Omental fat pad (tissue), 3 donors: ENCODE measurements at regions not wholly inside any gene's neighbourhood (a gene's known extent, or its start where the extent isn't known, plus 50 kb on each side); places are given as distances from the start of the nearest gene placed in this dataset.

Experiments used
- ATAC-seq: fragments of 150-250 bp; one replicate; pipeline ENCODE4 v1.9.1; 2016; ENCODE audit warnings: mild to moderate bottlenecking, moderate library complexity; ENCODE audit not compliant: low FRiP score
- DNase-seq: peaks from one replicate; pipeline ENCODE4 v3.0.0-alpha.2; 2019; ENCODE audit warnings: low spot score
- CTCF ChIP-seq, 3 donors: fragments of 450-650 bp; IDR thresholded peaks; one replicate each; pipeline ENCODE4 v1.5.1; 2016 to 2017; ENCODE audit warnings: antibody characterized with exemption in 3 of 3, mild to moderate bottlenecking in 3 of 3, moderate library complexity in 2 of 3

- TF ChIP-seq CTCF (IDR thresholded peaks at IDR 0.05): no peak
- DNase-seq (no peak), ATAC-seq (no peak)
These were observed 424.6 kb downstream of the GADD45G start for GRCh38 chr9:90029386-90029785.

GRCh38 chr9:90029996-90030395 lies 425.2 kb downstream of the GADD45G start:
- no peak for ATAC-seq
- no peak for TF ChIP-seq CTCF (IDR thresholded peaks at IDR 0.05)
- no peak for DNase-seq

- DNase-seq (no peak), ATAC-seq (no peak)
These were observed 427.6 kb downstream of the GADD45G start for GRCh38 chr9:90032296-90033027.

GRCh38 chr9:90033028-90033650 lies 428.3 kb downstream of the GADD45G start:
- DNase-seq: no peak
- no peak for TF ChIP-seq CTCF (IDR thresholded peaks at IDR 0.05)
- no peak for ATAC-seq

More at GRCh38 chr9:90032296-90033027, 427.6 kb downstream of the GADD45G start:
- no peak for TF ChIP-seq CTCF (IDR thresholded peaks at IDR 0.05)

GRCh38 chr9:90034071-90034470 lies 429.3 kb downstream of the GADD45G start:
- no peak for DNase-seq
- ATAC-seq: no peak
- TF ChIP-seq CTCF (IDR thresholded peaks at IDR 0.05): no peak

- TF ChIP-seq CTCF (IDR thresholded peaks at IDR 0.05): no peak
- DNase-seq (no peak), ATAC-seq (no peak)
These were observed 430.7 kb downstream of the GADD45G start for GRCh38 chr9:90035471-90035870.
